BE2C (cell line): ENCODE measurements at regions not wholly inside any gene's neighbourhood (a gene's known extent, or its start where the extent isn't known, plus 50 kb on each side); places are given as distances from the start of the nearest gene placed in this dataset.

Source experiments
- DNase-seq: peaks from one replicate; pipeline ENCODE4 v3.0.0-alpha.2; 2020
- H3K27me3 ChIP-seq: fragments of 250-450 bp; sonication (Bioruptor Pico); 2 replicates; pipeline ENCODE4 v1.5.1; 2020; ENCODE audit warnings: mild to moderate bottlenecking
- H3K36me3 ChIP-seq: fragments of 250-450 bp; sonication (Bioruptor Pico); 2 replicates; pipeline ENCODE4 v1.5.1; 2020; ENCODE audit warnings: mild to moderate bottlenecking
- H3K4me1 ChIP-seq: fragments of 250-450 bp; sonication (Bioruptor Pico); 2 replicates; pipeline ENCODE4 v1.5.1; 2020
- H3K4me3 ChIP-seq: 2 replicates; pipeline ENCODE4 v1.5.1; 2011; ENCODE audit warnings: low read depth, low read length
- H3K9me3 ChIP-seq: fragments of 250-450 bp; sonication (Bioruptor Pico); 2 replicates; pipeline ENCODE4 v1.5.1; 2020
- TF ChIP-seq, protein P1 (sequence below): IDR thresholded peaks from 2 replicates; pipeline ENCODE4 v1.5.1; 2012; ENCODE audit warnings: mild to moderate bottlenecking, low read depth, low read length

DNA sequence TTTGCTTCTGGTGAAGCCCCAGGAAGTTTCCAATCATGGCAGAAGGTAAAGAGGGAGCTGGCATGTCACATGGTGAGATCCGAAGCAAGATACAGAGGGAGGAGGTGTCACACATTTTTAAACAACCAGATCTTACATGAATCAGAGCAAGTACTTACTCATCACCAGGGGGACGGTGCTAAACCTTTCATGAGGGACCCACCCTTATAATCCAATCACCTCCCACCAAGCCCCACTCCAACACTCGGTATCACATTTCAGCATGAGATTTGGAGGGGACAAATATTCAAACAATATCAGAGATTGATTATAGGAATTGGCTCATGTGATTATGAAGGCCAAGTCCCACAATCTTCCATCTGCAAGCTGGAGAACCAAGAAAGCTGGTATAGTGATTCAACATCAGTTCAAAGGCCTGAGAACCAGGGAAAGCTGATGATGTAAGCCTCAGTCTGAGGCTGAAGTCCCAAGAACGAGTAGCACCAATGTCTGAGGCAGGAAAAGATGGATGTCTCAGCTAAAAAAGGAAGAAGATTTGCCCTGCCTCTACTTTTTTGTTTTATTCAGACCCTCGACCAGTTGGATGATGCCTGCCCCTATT, 58.6 kb upstream of the WDFY2 start:
- TF ChIP-seq, protein P1, sequence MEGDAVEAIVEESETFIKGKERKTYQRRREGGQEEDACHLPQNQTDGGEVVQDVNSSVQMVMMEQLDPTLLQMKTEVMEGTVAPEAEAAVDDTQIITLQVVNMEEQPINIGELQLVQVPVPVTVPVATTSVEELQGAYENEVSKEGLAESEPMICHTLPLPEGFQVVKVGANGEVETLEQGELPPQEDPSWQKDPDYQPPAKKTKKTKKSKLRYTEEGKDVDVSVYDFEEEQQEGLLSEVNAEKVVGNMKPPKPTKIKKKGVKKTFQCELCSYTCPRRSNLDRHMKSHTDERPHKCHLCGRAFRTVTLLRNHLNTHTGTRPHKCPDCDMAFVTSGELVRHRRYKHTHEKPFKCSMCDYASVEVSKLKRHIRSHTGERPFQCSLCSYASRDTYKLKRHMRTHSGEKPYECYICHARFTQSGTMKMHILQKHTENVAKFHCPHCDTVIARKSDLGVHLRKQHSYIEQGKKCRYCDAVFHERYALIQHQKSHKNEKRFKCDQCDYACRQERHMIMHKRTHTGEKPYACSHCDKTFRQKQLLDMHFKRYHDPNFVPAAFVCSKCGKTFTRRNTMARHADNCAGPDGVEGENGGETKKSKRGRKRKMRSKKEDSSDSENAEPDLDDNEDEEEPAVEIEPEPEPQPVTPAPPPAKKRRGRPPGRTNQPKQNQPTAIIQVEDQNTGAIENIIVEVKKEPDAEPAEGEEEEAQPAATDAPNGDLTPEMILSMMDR, result no peak
- H3K9me3 ChIP-seq, result no peaks in the 10 kb centered on the region
- DNase-seq, result no peak
- no peak overlapping the region for H3K4me3 ChIP-seq
- peaks cover 4% of the 10 kb centered on the region for H3K4me1 ChIP-seq
- no peaks in the 10 kb centered on the region for H3K36me3 ChIP-seq
- no peaks in the 10 kb centered on the region for H3K27me3 ChIP-seq

DNA sequence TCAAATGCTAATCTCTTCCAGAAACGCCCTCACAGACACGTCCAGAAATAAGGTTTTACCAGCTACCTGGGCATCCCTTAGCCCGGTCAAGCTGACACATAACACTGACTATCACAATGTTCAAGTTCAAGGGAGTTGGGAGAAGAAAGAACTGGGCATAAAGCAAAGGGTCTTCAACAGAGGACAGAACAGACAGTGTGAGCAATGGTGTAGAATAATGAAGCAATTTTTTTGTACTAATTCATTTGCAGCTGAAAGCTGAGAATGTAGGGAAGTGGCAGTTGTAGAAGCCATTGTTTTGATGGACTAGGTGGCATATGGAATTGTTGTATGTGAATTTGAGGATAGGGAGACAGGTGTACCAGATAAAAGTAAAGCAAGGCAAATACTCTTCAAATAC, 58.1 kb upstream of the WDFY2 start:
- TF ChIP-seq, protein P1, result no peak
- no peaks in the 10 kb centered on the region for H3K36me3 ChIP-seq
- no peak for DNase-seq
- H3K9me3 ChIP-seq, result no peaks in the 10 kb centered on the region
- H3K27me3 ChIP-seq, result no peaks in the 10 kb centered on the region
- H3K4me1 ChIP-seq, result peaks cover 4% of the 10 kb centered on the region
- H3K4me3 ChIP-seq, result no peak overlapping the region

DNA sequence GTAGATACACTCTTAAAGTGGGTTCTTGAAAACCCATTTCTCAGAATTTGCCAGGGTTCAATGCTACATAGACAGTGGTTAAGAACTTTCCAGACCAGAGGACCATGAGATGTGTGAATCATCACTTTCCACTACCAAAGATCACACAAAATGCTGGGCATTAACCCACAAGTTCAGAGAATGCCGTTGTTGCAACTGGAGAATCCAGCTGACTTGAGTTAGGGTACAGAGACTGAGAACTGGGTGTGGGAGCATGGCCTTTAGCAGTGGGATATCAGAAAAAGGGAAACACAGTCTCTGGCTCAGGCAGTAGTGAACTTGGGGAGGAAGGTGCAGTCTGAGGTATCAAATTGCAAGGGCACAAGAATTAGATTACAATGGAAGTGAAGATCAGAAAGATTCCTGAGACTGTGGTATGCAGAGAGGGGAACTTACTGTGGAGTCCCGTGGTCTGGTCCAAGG, 51.5 kb upstream of the WDFY2 start:
- Histone ChIP-seq H3K36me3 (no peaks in the 10 kb centered on the region), H3K4me1 (no peaks in the 10 kb centered on the region), H3K4me3 (no peak overlapping the region), H3K9me3 (no peaks in the 10 kb centered on the region), H3K27me3 (no peaks in the 10 kb centered on the region)
- no peak for DNase-seq
- TF ChIP-seq, protein P1, result no peak

DNA sequence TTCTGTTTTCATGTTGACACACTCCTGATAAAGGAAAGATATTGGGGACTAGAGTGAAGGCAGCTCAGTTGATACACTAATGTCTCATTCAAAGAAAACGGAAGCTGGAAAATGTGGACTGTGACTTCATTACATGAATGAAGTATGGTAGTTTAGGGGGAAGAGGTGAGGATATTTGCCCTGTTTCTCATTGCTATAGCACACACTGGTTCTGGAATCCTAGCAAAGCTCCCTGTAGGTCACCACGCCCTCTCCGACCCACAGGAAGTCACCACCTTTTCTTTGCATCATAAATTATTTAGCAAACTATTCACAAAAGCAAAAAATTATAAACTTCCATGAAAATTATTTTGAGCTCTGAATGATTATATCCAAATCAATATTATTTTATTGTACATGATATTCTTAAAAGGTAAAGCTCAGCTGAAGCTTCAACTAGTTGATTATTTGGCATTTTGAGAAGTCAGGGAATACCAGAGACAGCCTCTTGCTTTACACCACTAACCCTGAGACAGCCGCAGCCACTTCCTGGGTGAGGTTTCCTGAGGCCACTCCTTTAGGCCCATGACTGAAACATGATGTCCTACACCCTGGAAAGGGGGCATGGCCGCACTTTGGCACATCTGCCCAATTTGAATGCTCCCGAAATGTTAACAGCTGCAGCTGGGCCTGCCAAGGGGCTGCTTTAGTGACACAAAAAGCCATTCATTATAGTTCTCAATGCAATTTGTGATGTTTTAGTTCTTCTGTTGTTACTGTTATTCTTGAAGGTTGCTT, 50.0 kb upstream of the WDFY2 start:
- Histone ChIP-seq H3K27me3 (no peaks in the 10 kb centered on the region), H3K4me3 (no peak overlapping the region), H3K9me3 (no peaks in the 10 kb centered on the region), H3K4me1 (peaks cover 3% of the 10 kb centered on the region; the same call in 1 of the 2 replicates), H3K36me3 (no peaks in the 10 kb centered on the region)
- TF ChIP-seq, protein P1, result no peak
- DNase-seq, result no peak
